Activated naive CD4-positive, alpha-beta T cell (primary cell): ENCODE measurements at regions not wholly inside any gene's neighbourhood (a gene's known extent, or its start where the extent isn't known, plus 50 kb on each side); places are given as distances from the start of the nearest gene placed in this dataset.

Source experiments
- DNase-seq, 4 experiments: peaks; one replicate each; lab custom pipeline; 2025; lab: John Stamatoyannopoulos, UW

- no peak for DNase-seq
Measured at GRCh38 chr22:48477031-48477721, 1350.5 kb downstream of the BRD1 start.

- no peak for DNase-seq
Measured at GRCh38 chr22:48476577-48476976, 1351.1 kb downstream of the BRD1 start.

- no peak for DNase-seq
Measured at GRCh38 chr22:48475661-48476345, 1351.9 kb downstream of the BRD1 start.

GRCh38 chr22:48474881-48475280, 1352.8 kb downstream of the BRD1 start:
- no peak for DNase-seq

- no peak for DNase-seq
Measured at GRCh38 chr22:48473202-48473601, 1354.5 kb downstream of the BRD1 start.

- no peak for DNase-seq
Measured at GRCh38 chr22:48464246-48464645, 1363.4 kb downstream of the BRD1 start.

- DNase-seq: no peak
Measured at GRCh38 chr22:48459859-48460823, 1367.5 kb downstream of the BRD1 start.

GRCh38 chr22:48459259-48459658, 1368.4 kb downstream of the BRD1 start:
- DNase-seq: no peak

GRCh38 chr22:48456449-48456848, 1371.2 kb downstream of the BRD1 start:
- DNase-seq: no peak

- no peak for DNase-seq
Measured at GRCh38 chr22:48453751-48454485, 1373.8 kb downstream of the BRD1 start.

- no peak for DNase-seq
Measured at GRCh38 chr22:48453171-48453570, 1374.5 kb downstream of the BRD1 start.

GRCh38 chr22:48452766-48453165, 1374.9 kb downstream of the BRD1 start:
- no peak for DNase-seq

- DNase-seq: no peak
Measured at GRCh38 chr22:48451891-48452290, 1375.8 kb downstream of the BRD1 start.

GRCh38 chr22:48450188-48450825, 1377.4 kb downstream of the BRD1 start:
- DNase-seq: no peak

GRCh38 chr22:48449466-48450187, 1378.0 kb downstream of the BRD1 start:
- no peak for DNase-seq

- no peak for DNase-seq
Measured at GRCh38 chr22:48448821-48449220, 1378.9 kb downstream of the BRD1 start.

GRCh38 chr22:48445113-48445827, 1382.4 kb downstream of the BRD1 start:
- DNase-seq: no peak

GRCh38 chr22:48444320-48445112, 1383.2 kb downstream of the BRD1 start:
- no peak for DNase-seq

- no peak for DNase-seq
Measured at GRCh38 chr22:48443680-48444079, 1384.0 kb downstream of the BRD1 start.
